Neuronal stem cell (in vitro differentiated cells): ENCODE measurements at regions not wholly inside any gene's neighbourhood (a gene's known extent, or its start where the extent isn't known, plus 50 kb on each side); places are given as distances from the start of the nearest gene placed in this dataset.
A peak's percentile ranks its signal among the peaks of the same experiment; 100 is the strongest.

Source experiments
- DNase-seq: peaks from one replicate; pipeline ENCODE4 v3.0.0-alpha.2; 2013; ENCODE audit warnings: low spot score
- H2AFZ ChIP-seq: one replicate; pipeline ENCODE4 v1.6.1; 2013; ENCODE audit warnings: mild to moderate bottlenecking, low read length, inconsistent platforms
- H2AK5ac ChIP-seq: 2 replicates; pipeline ENCODE4 v1.6.1; 2013; ENCODE audit warnings: low read depth, mild to moderate bottlenecking, inconsistent platforms, low read length, moderate library complexity, mixed read lengths
- H2BK120ac ChIP-seq: 2 replicates; pipeline ENCODE4 v1.6.1; 2013; ENCODE audit warnings: low read depth, mild to moderate bottlenecking, inconsistent platforms, low read length, moderate library complexity, mixed read lengths
- H2BK12ac ChIP-seq: one replicate; pipeline ENCODE4 v1.6.1; 2013; ENCODE audit warnings: low read length, inconsistent platforms
- H2BK15ac ChIP-seq: 2 replicates; pipeline ENCODE4 v1.6.1; 2013; ENCODE audit warnings: mild to moderate bottlenecking, low read length, inconsistent platforms, mixed read lengths
- H2BK5ac ChIP-seq: one replicate; pipeline ENCODE4 v1.6.1; 2013; ENCODE audit warnings: inconsistent platforms, mild to moderate bottlenecking, low read length, moderate library complexity
- H3K14ac ChIP-seq: one replicate; pipeline ENCODE4 v1.6.1; 2013; ENCODE audit warnings: low read length, inconsistent platforms
- H3K18ac ChIP-seq: 2 replicates; pipeline ENCODE4 v1.6.1; 2013; ENCODE audit warnings: low read length, inconsistent platforms
- H3K23ac ChIP-seq: 2 replicates; pipeline ENCODE4 v1.6.1; 2013; ENCODE audit warnings: low read depth, mild to moderate bottlenecking, mixed read lengths, low read length, inconsistent platforms; ENCODE audit not compliant: poor library complexity
- H3K27ac ChIP-seq: replicated peaks from 3 replicates; pipeline ENCODE4 v1.5.1; 2013; ENCODE audit warnings: low read length, inconsistent platforms
- H3K27me3 ChIP-seq, 3 experiments: 2 replicates each; pipeline ENCODE4 v1.6.1; 2013; ENCODE audit warnings: low read length in 3 of 3, mild to moderate bottlenecking in 2 of 3, inconsistent platforms in 1 of 3, low read depth in 1 of 3, mixed read lengths in 1 of 3, moderate library complexity in 1 of 3; ENCODE audit not compliant: control insufficient read depth in 3 of 3, insufficient read depth in 3 of 3
- H3K36me3 ChIP-seq, 2 donors: replicated peaks in 1 of 2; 2 replicates each; pipeline ENCODE4 v1.6.1; 2013; ENCODE audit warnings: low read length in 2 of 2; ENCODE audit not compliant: control insufficient read depth in 2 of 2, insufficient read depth in 2 of 2
- H3K4ac ChIP-seq: 2 replicates; pipeline ENCODE4 v1.6.1; 2013; ENCODE audit warnings: inconsistent platforms, mild to moderate bottlenecking, low read length, moderate library complexity
- H3K4me1 ChIP-seq, 2 donors: 1 replicate in 1 of 2; 2 replicates in 1 of 2; pipeline ENCODE4 v1.6.1; 2013; ENCODE audit warnings: low read length in 2 of 2, low read depth in 1 of 2; ENCODE audit not compliant: control insufficient read depth in 2 of 2, insufficient read depth in 1 of 2
- H3K4me2 ChIP-seq: one replicate; pipeline ENCODE4 v1.6.1; 2013; ENCODE audit warnings: mild to moderate bottlenecking, low read length, inconsistent platforms; ENCODE audit not compliant: insufficient read depth, poor library complexity, severe bottlenecking
- H3K4me3 ChIP-seq, 2 donors: 2 replicates each; pipeline ENCODE4 v1.5.1; 2013; ENCODE audit warnings: low read length in 2 of 2, mild to moderate bottlenecking in 2 of 2, inconsistent platforms in 1 of 2, moderate library complexity in 1 of 2
- H3K79me1 ChIP-seq: one replicate; pipeline ENCODE4 v1.6.1; 2013; ENCODE audit warnings: low read depth, mild to moderate bottlenecking, inconsistent platforms, low read length, moderate library complexity
- H3K9ac ChIP-seq: one replicate; pipeline ENCODE4 v1.6.1; 2013; ENCODE audit warnings: mild to moderate bottlenecking, low read depth, low read length, inconsistent platforms; ENCODE audit not compliant: poor library complexity
- H3K9me3 ChIP-seq, 2 donors: replicated peaks in 1 of 2; 2 replicates each; pipeline versions ENCODE3 to v1.6.1; 2013; ENCODE audit warnings: low read length in 2 of 2, mild to moderate bottlenecking in 2 of 2, inconsistent platforms in 1 of 2, low read depth in 1 of 2, mixed read lengths in 1 of 2, moderate library complexity in 1 of 2; ENCODE audit not compliant: control insufficient read depth in 2 of 2, insufficient read depth in 1 of 2
- H4K8ac ChIP-seq: one replicate; pipeline ENCODE4 v1.6.1; 2013; ENCODE audit warnings: low read depth, mild to moderate bottlenecking, inconsistent platforms, low read length, moderate library complexity
- H4K91ac ChIP-seq: one replicate; pipeline ENCODE4 v1.6.1; 2013; ENCODE audit warnings: low read length, low read depth, mild to moderate bottlenecking, inconsistent platforms; ENCODE audit not compliant: poor library complexity
- WGBS, 2 donors: extraction: QIAGEN DNeasy Blood & Tissue Kit; methylation state at CpG; one replicate each; pipeline ENCODE4 v1.1.7; 2013; ENCODE audit warnings: missing lambda C conversion rate in 2 of 2, mixed read lengths in 1 of 2; ENCODE audit not compliant: insufficient read length in 2 of 2, insufficient replicate concordance in 1 of 2; ENCODE audit errors: extremely low coverage in 2 of 2; 5-methylcytosine and 5-hydroxymethylcytosine counted together

DNA sequence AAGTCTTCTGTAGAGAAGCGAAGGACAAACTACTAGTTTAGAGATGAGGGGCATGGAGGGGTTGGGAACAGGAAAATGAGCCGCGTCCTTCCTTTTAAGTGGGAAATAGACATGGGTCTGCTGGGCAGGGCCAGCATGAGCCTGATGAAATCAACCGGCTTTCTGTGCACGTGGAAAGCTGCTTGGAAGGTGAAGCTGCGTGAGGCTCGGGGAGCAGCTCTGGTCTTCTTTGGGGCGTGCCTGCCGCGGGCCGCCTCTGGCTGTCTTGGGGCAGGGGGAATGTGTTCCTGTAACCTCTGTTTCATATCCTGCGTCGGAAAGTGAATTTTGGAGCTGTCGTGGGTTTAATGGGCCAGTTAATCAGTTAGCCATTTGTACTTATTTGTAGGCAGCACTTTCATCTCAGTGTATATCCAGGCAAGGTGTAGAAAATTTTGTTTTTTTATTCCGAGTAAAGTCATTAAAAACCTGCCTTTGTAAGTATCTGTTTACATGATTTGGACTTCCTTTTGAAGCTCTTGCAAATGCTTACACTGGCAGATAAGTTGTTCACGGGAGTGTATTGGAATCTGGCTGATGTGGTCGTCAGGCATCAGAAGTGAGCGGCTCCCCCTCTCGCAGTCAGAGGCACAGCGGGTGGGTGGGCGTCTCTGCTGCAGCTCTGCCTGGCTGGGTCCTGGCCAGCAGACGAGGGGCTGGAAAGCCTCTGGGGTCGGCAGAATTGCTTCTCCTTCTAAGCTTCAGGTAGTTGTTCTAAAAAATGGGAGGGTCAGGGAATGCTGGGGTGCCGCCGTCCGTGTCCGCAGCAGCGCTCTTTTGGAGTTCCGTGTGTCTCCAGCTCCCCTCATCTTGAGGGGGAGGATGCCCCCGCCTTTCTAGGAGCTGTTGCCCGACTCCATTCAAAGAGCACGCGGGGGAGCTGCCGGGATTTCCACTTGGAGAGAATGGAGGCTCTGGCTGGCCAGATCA is 70.5 kb upstream of the HGFAC start:
- peaks cover 40 to 56% of the 10 kb centered on the region in 2 donors for H3K4me1 ChIP-seq
- no peak overlapping the region for H3K14ac ChIP-seq
- WGBS, 2 donors = no CpG with 5 or more reads among the region's 34 CpGs
- peaks cover 5 to 8% of the 10 kb centered on the region in 2 donors for H3K9me3 ChIP-seq
- H3K18ac ChIP-seq = peak overlapping the region; percentile 78
- no peak overlapping the region for H4K91ac ChIP-seq
- no peak overlapping the region for H3K23ac ChIP-seq
- H3K4me3 ChIP-seq = peak overlapping the region in 1 of 2 donors; percentile 41
- DNase-seq = no peak
- H3K9ac ChIP-seq = peak overlapping the region; percentile 63
- peaks cover 0 to 5% (median 0%) of the 10 kb centered on the region in 3 experiments for H3K27me3 ChIP-seq
- no peak overlapping the region for H2BK5ac ChIP-seq
- no peak overlapping the region for H2AFZ ChIP-seq
- H2BK12ac ChIP-seq = no peak overlapping the region
- H3K4ac ChIP-seq = no peak overlapping the region
- H3K79me1 ChIP-seq = peaks cover 12% of the 10 kb centered on the region
- no peak overlapping the region for H3K27ac ChIP-seq
- peak overlapping the region; percentile 66 for H3K4me2 ChIP-seq
- no peak overlapping the region for H2BK15ac ChIP-seq
- no peak overlapping the region for H2BK120ac ChIP-seq
- peak overlapping the region; percentile 53 for H2AK5ac ChIP-seq
- no peak overlapping the region for H4K8ac ChIP-seq
- H3K36me3 ChIP-seq = peaks cover 2 to 30% of the 10 kb centered on the region in 2 donors

DNA sequence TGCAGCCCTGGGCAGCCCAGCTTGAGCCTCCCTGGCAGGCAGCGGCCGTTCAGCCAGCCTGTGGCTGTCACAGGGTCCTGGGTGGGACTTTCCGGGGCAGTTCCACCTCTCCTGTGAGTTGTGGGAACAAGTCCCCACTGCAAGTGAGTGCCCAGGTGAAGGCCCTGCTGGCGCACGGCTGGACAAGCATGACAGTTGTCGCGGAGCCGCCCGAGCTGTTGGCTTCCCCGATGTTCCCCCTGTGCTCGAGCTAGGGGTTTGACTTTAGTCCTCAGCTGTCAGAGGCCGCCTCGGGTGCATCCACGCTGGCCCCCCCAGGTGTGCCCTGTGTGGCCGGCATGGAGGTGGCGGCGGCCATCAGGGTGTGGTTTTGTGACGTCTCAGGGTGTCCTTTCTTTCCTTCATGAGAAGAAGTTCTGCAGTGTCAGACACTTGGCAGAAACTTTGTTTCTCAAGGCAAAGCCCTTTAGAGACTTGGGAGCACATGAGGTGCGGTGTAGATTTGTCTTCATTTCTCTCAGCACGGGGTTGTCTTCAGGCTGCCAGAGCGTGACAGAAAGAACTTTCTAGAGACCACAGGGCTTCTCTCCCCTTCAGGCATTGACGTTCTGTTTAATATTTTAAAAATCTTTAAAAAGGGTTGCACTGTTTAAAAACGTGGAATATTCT is 69.4 kb upstream of the HGFAC start:
- Histone ChIP-seq H2BK12ac (no peak overlapping the region), H3K23ac (peak overlapping the region; percentile 80), H3K27ac (no peak overlapping the region), H3K79me1 (peaks cover 12% of the 10 kb centered on the region), H3K4me2 (peak overlapping the region; percentile 48), H3K9ac (peak overlapping the region; percentile 55), H2BK120ac (no peak overlapping the region), H2BK5ac (peak overlapping the region; percentile 16), H2AFZ (no peak overlapping the region), H2BK15ac (no peak overlapping the region), H3K4me3 (no peak overlapping the region), H4K91ac (no peak overlapping the region), H3K4ac (no peak overlapping the region), H3K9me3 (peaks cover 5 to 18% of the 10 kb centered on the region in 2 donors), H3K27me3 (peaks cover 0 to 5% (median 0%) of the 10 kb centered on the region in 3 experiments), H3K14ac (no peak overlapping the region), H3K18ac (peak overlapping the region; percentile 78), H3K4me1 (peaks cover 36 to 52% of the 10 kb centered on the region in 2 donors), H2AK5ac (peak overlapping the region; percentile 53), H3K36me3 (peaks cover 4 to 41% of the 10 kb centered on the region in 2 donors), H4K8ac (no peak overlapping the region)
- no peak for DNase-seq
- WGBS, 2 donors = no CpG with 5 or more reads among the region's 23 CpGs

GRCh38 chr4:3372933-3373465 is 68.8 kb upstream of the HGFAC start:
- Histone ChIP-seq H2AK5ac (peak overlapping the region; percentile 25), H3K9me3 (peaks cover 5 to 23% of the 10 kb centered on the region in 2 donors), H3K4me3 (no peak overlapping the region), H3K27ac (no peak overlapping the region), H3K14ac (peak overlapping the region; percentile 99), H3K4ac (no peak overlapping the region), H3K27me3 (peaks cover 0 to 5% (median 0%) of the 10 kb centered on the region in 3 experiments), H2AFZ (no peak overlapping the region), H2BK12ac (no peak overlapping the region), H4K8ac (peak overlapping the region; percentile 73), H3K79me1 (peaks cover 12% of the 10 kb centered on the region), H4K91ac (no peak overlapping the region), H3K4me1 (peaks cover 32 to 46% of the 10 kb centered on the region in 2 donors), H2BK120ac (no peak overlapping the region), H2BK15ac (peak overlapping the region; percentile 74), H3K18ac (peak overlapping the region; percentile 66), H3K23ac (peak overlapping the region; percentile 80), H3K9ac (no peak overlapping the region), H2BK5ac (peak overlapping the region; percentile 55), H3K36me3 (peaks cover 5 to 47% of the 10 kb centered on the region in 2 donors), H3K4me2 (no peak overlapping the region)
- WGBS, 2 donors = no CpG with 5 or more reads among the region's 28 CpGs
- DNase-seq = no peak
